ENCODE measurements at regions not wholly inside any gene's neighbourhood (a gene's known extent, or its start where the extent isn't known, plus 50 kb on each side); places are given as distances from the start of the nearest gene placed in this dataset.

- no peak for DNase-seq
Measured at GRCh38 chr2:6492573-6492972, 373.1 kb downstream of the CMPK2 start.

DNA sequence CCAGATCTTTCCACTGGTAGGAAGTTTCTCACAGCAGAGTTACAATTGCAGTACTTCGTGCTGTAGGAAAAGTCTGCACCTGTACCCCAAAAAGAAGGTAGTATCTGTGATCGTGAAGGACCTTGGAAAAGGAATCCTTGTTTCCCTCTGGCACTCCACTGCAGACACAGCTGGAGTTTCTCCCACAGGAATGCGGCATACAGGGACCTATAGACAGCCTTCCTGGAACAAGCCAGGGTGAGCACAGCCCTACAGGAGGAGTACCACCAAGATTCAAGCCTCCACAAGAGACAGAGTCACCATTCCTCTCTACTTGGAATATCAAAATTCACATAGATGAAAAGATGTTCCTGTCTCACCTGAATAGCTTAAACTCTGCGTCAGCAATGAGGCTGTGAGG is 372.4 kb downstream of the CMPK2 start:
- DNase-seq = no peak

DNA sequence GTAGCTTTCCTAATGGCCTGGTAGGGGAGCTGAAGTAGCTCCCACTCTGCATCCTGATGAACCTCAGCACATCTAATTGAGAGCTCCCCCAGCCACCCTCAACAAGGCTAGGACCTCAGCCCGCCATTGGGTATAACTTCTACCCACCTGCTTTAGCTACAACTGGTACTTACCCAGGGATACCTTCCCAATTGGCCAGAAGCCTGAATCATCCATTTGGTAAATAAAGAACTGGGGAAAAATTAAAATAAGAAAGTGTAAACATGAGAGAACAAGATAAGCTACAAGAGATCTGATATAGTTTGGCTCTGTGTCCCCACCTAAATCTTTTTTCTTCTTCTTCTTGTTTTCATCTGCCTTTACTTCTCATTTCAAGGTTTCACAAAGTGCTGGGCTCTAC is 372.0 kb downstream of the CMPK2 start:
- DNase-seq = no peak

GRCh38 chr2:6495466-6495865 is 370.2 kb downstream of the CMPK2 start:
- DNase-seq = no peak

GRCh38 chr2:6496376-6496775 is 369.3 kb downstream of the CMPK2 start:
- no peak for DNase-seq

- DNase-seq = no peak
Measured at GRCh38 chr2:6497048-6497447, 368.7 kb downstream of the CMPK2 start.

- no peak for DNase-seq
Measured at GRCh38 chr2:6498841-6499240, 366.9 kb downstream of the CMPK2 start.

DNA sequence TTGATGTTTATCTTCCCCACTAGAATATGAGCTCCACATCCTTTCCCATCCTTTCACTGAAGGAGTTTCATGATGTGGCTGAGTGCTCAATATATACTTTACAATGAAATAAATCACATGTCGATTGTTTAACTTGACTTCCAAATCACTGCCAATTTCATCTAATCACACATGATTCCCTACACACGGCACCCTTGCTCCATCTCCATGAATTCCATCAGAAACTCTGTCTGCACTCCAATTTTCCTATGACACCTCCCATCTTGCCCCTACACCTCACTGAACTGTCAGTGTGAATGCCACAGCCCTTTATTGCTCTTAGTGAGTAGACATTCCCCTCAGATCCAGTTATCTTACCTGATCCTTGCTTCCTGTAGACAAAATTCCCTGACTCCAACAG is 366.0 kb downstream of the CMPK2 start:
- DNase-seq = no peak

- DNase-seq = no peak
Measured at GRCh38 chr2:6506361-6506794, 359.3 kb downstream of the CMPK2 start.

DNA sequence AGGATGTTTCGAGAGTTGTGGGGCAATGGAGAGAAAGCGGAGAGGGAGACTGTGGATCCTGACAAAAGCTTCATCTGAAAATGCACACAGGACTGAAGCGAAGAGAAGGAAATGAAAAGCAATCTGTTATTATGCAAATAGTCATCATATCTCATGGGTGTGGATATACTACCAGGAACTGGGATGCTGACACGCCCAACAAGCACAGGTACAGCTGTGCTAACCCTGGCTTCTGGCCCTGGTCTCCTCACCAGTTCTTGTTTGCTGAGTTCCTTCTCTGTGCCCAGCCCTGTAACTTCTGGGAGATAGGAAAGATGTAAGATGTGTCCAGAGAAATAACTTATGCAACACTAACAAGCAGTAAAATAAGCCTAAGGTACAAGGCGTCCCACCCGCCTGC is 358.8 kb downstream of the CMPK2 start:
- DNase-seq = no peak

GRCh38 chr2:6510532-6510931 is 355.2 kb downstream of the CMPK2 start:
- DNase-seq = no peak

- DNase-seq = no peak
Measured at GRCh38 chr2:6512589-6512988, 353.1 kb downstream of the CMPK2 start.

DNA sequence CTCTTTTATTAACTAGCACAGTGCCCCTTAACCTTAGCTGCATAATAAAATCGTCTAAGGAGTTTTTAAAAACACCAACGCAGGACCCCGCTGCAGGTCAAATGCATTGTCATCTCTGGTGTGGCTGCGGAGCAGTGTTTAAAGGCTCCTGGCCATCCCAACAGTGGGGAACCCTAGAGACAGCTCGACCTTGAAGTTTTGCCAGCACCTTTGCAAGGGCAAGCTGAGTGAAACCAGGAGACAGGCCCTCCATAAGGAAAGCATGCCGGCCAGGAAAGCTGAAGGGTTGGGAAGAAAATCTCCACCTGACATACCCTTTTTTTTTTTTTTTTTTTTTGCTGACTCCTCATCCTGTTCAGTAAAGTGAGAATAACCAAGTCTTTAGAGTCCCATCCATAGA is 349.0 kb downstream of the CMPK2 start:
- DNase-seq = no peak

GRCh38 chr2:6518361-6518760 is 347.3 kb downstream of the CMPK2 start:
- DNase-seq = no peak

GRCh38 chr2:6523476-6523875 is 342.2 kb downstream of the CMPK2 start:
- DNase-seq = no peak

GRCh38 chr2:6524691-6525474 is 340.8 kb downstream of the CMPK2 start:
- no peak for DNase-seq

DNA sequence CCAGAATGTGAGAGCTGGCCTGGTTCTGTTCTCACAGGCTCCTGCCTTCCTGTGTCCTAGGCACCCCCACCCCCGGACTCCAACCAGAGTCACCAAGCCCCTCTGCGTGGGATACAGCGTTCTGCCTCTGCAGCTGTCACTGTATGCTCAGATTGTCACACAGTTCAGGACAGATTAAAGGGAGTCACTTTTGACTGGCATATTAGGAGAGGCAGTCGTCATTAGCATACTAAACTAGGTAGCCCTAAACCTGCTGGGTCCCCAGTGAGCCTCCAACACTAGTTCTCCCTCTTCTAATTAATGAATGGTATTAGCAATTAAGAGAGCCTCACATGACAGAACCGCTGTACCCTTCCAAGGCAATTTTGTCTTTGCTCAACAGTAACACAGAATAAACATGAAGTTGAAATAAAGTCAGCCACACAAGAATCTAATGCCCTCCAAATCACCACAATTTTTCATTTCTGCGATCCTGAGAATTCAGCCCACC is 340.2 kb downstream of the CMPK2 start:
- no peak for DNase-seq

DNA sequence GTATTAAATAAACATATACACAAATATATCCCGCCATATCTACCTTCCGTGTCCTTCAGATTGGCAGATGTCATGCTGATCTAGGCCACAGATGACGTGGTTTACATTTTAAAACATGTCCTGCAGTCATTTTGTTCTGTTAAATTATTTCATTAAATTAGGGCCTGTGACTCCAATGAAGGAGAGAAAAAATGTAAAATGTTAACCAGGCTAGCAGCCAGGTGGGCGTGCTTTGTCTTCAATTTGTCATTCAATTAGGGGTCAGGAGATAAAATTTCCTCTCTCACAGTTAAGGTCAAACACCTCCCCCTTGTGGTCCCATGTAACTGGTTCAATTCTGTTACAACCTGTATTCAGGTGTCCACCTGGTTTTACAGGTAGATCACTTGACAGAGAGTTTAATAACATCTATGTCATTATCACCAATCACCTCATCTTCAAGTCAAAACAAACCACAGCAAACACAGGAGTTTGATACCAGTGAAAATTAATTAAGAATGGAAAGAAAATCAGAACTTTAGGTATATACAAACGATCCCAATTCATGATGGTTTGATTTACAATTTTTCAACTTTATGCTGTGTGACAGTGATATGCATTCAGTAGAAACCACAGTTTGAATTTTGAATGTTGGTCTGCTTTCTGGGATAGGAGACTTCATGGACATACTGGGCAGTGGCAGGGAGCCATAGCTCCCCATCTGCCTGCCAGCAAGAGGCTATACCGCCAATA is 339.4 kb downstream of the CMPK2 start:
- no peak for DNase-seq

DNA sequence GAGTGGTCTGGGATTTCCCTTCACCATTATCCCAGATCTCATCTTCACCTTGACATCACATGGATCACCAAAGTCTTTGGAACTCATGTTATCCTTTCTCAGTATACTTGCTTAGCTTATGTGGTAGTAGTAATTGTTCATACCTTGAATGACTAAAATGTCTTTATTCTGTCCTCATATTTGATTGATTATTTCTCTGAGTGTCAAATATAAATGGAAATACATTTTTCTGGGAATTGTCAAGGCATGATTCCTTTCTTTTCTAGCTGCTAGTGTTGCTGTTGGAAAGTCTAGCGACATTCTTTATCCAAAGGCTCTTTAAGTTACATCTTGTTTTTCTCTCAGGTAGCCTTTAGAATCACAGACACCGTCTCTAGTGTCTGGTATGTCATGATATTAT is 334.4 kb downstream of the CMPK2 start:
- DNase-seq = no peak

GRCh38 chr2:6535572-6535971 is 330.1 kb downstream of the CMPK2 start:
- no peak for DNase-seq

DNA sequence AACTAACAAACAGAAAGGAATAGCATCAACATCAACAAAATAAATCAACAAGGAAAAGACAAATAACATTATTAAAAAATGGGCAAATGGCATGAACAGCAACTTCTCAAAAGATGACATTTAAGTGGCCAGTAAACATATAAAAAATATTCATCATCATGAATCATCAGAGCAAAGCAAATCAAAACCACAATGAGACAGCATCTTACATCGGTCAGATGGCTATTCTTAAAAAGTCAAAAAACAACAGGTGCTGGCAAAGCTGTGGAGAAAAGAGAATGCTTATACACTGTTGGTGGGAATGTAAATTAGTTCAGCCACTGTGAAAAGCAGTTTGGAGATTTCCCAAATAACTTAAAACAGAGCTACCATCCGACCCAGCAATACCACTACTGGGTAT is 327.1 kb downstream of the CMPK2 start:
- no peak for DNase-seq

DNA sequence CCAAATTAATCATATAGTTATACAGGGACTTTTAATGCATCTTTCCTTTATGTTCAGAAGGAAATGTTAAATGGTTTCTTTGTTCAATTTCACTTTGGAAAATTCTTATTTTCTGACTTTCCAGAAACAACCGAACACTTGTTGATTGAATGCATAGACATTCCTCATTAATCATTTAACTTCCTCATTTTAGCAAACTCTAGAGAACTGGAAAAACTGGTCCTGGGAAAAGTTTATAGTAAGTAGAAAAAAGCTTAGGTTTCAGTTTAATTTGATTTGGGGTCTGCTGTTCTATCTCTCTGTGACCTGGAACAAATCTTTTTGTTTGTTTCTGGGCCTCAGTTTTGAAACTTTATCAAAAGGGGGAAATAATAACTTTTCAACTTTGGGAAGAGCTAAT is 320.4 kb downstream of the CMPK2 start:
- DNase-seq = no peak

DNA sequence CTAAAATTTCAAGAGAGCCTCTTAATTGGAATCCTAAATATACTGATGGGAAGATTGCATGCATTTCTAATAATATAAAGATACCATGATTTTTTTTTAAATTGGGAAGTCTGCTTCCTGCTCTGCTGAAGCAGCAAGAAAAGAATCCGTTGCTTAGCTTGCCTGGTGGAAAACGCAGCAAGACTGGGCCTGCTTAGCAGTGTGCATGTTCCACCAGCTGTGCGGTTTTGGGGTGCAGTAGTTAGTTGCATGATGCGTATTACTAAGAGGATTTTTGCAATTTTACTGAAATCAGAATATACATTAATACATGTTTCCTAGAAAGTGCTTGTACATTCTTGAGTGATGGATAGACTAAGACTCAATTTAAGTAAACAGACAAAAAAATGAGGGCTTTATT is 319.9 kb downstream of the CMPK2 start:
- DNase-seq = no peak

DNA sequence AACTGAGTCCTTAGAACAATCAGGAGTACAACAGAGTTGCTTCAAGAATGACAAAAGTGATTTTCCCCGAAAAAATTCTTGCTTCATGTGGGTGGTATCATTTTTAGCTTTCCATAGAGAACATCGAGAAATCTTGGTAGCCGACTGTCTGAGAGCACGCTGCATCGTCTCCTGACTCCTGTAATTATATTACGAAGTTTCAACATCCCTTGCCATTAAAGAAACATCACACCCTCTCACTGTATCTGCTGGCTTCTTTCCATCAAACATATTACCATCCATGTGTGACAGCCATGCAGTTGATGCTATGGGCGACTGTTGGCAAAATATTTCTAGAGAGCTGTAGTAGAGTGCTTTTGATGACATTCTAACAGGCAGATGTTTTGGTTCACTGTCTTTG is 311.2 kb downstream of the CMPK2 start:
- DNase-seq = no peak

DNA sequence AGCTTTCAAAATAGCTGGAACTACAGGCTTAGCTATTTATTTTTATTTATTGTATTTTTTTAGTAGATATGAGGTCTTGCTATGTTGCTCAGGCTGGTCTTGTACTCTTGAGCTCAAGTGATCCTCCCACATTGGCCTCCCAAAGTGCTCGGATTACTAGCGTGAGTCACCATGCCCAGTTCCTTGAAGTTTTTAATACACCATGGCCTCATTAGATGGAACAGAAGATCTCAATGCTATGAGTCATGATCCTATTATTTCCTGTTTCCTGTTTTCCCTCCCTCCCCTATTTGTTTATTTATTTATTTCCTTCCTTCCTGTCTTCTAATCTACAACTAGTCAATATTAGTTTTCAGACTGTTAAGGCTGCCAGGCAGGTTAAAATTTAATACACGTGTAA is 309.0 kb downstream of the CMPK2 start:
- DNase-seq = no peak

All from 8988T (cell line).